ENCODE measurements at regions not wholly inside any gene's neighbourhood (a gene's known extent, or its start where the extent isn't known, plus 50 kb on each side); places are given as distances from the start of the nearest gene placed in this dataset.

GRCh38 chr3:176697284-176697889 is 499.9 kb downstream of the TBL1XR1 start:
- DNase-seq: no peak

- no peak for DNase-seq
Measured at GRCh38 chr3:176696816-176697215, 500.5 kb downstream of the TBL1XR1 start.

DNA sequence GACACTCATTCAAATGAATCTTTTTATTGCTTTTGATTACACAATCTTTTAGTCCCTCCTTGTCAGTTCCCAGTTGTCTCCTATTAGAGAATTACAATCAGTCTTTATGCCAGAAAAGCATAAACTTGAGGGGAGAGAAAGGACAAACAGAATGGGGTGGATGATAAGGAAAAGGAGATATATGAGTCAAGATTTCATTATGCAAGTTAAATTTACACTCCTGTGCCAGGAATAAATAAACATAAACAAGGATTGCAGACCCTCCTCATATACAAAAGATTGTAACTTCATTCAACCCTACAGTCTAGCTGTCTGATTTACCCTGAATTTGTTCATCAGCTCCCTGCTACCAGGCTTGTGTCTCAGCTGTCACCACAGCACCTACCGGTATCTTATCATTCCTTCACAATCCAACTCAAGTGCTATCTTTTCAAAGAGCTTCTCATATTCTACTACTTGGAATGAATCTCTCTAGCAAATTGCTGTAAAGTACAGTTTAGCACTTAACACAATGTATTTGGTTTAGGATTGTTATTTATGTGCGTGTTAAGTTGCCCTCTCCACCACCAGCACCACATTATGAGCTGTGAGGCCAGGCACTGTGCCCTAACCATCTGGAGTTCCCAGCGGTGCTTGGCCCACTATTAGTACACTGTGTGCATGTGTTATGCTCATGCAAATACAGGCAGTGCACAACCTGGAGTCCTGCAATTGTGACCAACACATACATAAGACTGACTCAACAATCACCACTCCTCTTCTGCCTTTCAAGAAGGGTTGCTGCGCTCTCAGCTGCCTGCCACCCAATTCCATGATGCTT is 504.1 kb downstream of the TBL1XR1 start:
- no peak for DNase-seq

DNA sequence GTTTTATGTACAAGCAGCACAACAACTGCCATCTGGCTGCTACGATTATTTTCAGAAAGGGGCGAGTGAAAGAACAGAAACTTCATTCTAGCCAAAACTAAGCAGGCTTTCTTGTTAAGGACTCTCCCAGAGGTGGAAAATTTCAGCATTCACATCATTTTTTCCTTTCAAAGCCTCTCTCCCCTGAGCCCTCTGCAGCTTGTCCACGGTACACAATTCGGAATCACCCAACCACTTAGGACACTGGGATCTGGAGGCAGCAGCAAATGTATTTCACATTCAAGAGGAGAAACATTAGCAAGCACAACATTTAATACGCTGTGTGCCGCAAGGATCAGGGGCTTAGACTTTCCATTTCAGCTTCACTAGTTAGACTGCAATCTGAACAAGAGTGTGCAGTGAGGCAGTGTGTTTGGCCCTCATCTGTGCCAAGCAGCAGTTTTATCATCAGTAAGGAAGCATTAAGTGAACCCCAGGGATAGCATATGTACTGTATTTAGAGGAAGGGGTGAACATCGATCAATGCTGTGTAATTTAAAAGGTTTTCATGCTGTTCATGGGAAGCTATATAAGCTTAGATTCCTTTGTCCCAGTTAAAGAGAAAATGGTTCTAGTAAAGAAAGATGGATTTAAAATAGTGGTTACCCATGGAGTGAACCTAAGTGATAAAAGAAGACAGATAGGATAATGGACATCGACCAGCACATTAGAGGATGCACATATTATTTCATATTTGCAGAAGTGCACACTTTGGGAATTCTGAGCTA is 504.9 kb downstream of the TBL1XR1 start:
- DNase-seq: no peak

GRCh38 chr3:176690083-176690869 is 507.0 kb downstream of the TBL1XR1 start:
- DNase-seq: no peak

- DNase-seq: no peak
Measured at GRCh38 chr3:176687754-176688153, 509.5 kb downstream of the TBL1XR1 start.

DNA sequence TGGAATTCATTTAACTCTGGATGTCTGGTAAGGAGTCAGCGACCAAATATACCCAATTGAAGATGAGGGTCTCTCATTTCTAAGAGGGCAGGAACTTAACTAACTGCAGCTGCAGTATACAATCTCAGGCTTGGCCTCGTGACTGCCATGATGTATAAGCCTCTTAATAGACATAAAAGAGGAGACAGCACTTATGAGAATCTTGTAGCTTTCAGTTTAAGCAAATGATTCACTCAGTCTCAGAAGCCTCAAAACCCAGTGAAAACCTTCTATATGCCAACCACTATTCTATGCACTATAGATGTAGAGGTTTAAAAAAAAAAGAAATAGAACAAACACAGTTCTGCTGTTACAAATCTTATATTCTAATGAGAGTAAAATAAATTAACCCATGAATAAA is 513.9 kb downstream of the TBL1XR1 start:
- no peak for DNase-seq

- no peak for DNase-seq
Measured at GRCh38 chr3:176663837-176664831, 533.1 kb downstream of the TBL1XR1 start.

DNA sequence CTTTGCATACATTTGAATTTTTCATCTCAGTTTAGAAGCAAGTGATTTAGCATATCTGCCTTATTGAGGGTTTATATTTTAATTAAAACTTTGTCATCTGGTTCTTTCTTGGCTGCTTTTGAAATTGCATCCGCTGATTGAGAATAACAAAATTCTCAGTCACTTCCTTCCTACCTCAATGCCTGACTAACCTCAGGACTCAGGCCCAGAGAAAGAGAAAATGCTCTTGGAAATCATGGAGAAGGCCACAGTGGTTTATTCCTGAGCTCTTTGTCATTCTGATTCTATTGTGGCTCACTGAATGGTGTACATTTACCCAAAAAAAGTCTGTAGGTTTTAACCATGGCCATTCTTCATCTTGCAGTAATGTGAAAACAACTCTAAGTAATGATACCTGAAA is 533.9 kb downstream of the TBL1XR1 start:
- DNase-seq: no peak

DNA sequence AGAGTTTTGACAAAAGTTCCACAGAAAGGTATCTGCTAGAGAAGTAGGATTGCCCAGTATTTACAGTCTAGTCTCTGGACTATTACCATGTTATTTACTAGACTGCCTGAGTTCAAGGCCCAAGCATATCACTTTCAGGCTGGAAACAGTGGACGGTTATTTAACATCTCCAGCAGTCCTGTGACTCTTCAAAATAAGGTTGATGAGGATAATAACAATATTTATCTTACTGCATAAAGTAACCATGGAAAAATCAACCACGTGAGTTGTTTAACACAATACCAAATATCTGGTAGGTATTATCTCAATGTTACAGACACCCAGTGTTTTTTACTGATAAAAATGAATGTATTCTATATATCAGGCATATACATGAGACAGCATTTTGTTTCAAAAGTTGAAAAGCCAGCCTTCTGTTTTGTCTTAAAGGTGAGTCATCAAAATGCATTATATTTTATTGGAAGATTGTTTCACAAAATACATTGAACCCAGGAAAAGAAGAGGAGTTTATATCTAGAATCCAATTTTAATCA is 535.8 kb downstream of the TBL1XR1 start:
- no peak for DNase-seq

- no peak for DNase-seq
Measured at GRCh38 chr3:176655404-176656094, 541.7 kb downstream of the TBL1XR1 start.

- no peak for DNase-seq
Measured at GRCh38 chr3:176651622-176652021, 545.7 kb downstream of the TBL1XR1 start.

GRCh38 chr3:176650478-176650877 is 546.8 kb downstream of the TBL1XR1 start:
- no peak for DNase-seq

- no peak for DNase-seq
Measured at GRCh38 chr3:176647987-176648386, 549.3 kb downstream of the TBL1XR1 start.

DNA sequence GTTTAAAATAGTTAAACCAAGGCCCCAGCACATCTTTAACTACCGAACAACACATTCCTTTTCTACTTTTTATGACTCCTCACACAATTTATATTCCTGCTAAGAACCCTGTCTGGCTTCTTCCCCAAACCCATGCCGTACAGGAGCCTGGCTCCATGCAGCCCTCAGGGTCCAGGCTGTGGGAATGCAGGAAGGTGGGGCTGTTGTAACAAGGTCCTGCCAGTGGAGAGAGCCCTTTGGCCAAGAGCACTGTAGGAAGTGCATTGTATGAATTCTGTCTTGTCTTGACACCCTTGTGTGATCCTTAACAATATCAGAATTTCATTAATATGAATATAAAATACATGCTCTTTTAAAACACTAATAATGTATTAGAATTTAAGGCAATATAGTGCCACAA is 563.8 kb downstream of the TBL1XR1 start:
- no peak for DNase-seq

DNA sequence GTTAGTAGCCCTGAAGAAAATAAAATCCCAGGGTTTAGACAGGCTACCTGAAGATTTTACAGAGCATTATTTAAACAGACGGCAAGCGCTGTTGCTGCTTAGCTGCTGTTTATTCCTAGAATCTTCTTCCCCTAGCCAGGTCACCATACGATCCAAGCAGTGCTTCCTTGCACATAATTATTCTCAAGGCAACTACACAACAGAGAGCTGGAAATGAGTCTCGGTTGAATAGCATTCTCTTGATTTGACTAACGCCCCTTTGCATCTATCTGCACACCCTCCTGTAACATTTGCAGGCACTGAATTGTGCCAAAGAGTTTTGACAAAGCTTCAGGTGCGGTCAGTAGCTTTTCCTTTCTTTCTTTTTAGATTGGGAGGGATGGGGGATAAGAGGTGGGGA is 564.4 kb downstream of the TBL1XR1 start:
- DNase-seq: no peak

- no peak for DNase-seq
Measured at GRCh38 chr3:176631165-176631564, 566.1 kb downstream of the TBL1XR1 start.

GRCh38 chr3:176628101-176628639 is 569.1 kb downstream of the TBL1XR1 start:
- DNase-seq: no peak

GRCh38 chr3:176623468-176624150 is 573.7 kb downstream of the TBL1XR1 start:
- DNase-seq: no peak

GRCh38 chr3:176619833-176620232 is 577.4 kb downstream of the TBL1XR1 start:
- DNase-seq: no peak

All from CD4-positive, alpha-beta T cell treated with Interleukin-12 subunit alpha and Interleukin-12 subunit beta, for 1 hour (primary cell).